SK-N-SH treated with all-trans-retinoic acid at 6 μM for 48 hours (cell line): ENCODE measurements at regions not wholly inside any gene's neighbourhood (a gene's known extent, or its start where the extent isn't known, plus 50 kb on each side); places are given as distances from the start of the nearest gene placed in this dataset.

Experiments used
- ARNTL ChIP-seq: fragments of 450-650 bp; formaldehyde crosslinking; IDR thresholded peaks from 2 replicates; pipeline ENCODE4 v1.5.0; 2020; ENCODE audit warnings: low read depth, mild to moderate bottlenecking, moderate library complexity, borderline replicate concordance
- BACH2 ChIP-seq: fragments of 250-450 bp; sonication (Bioruptor Pico); IDR thresholded peaks from 2 replicates; pipeline ENCODE4 v1.9.0; 2021; ENCODE audit warnings: mild to moderate bottlenecking, borderline replicate concordance
- CREB5 ChIP-seq: fragments of 250-450 bp; sonication (Bioruptor Pico); IDR thresholded peaks from 2 replicates; pipeline ENCODE4 v1.5.1; 2020; ENCODE audit warnings: low read depth, mild to moderate bottlenecking, moderate library complexity
- CSRNP3 ChIP-seq: fragments of 250-450 bp; sonication (Bioruptor Pico); IDR thresholded peaks from 2 replicates; pipeline ENCODE4 v1.5.1; 2021; ENCODE audit warnings: mild to moderate bottlenecking, moderate library complexity
- ESRRG ChIP-seq: fragments of 250-450 bp; sonication (Bioruptor Pico); IDR thresholded peaks from 2 replicates; pipeline ENCODE4 v1.6.1; 2021; ENCODE audit warnings: mild to moderate bottlenecking
- ISL1 ChIP-seq: fragments of 250-450 bp; sonication (Bioruptor Pico); IDR thresholded peaks from 2 replicates; pipeline ENCODE4 v2.1.2; 2022; ENCODE audit warnings: mild to moderate bottlenecking, moderate library complexity
- PATZ1 ChIP-seq: fragments of 250-450 bp; sonication (Bioruptor Pico); IDR thresholded peaks from 2 replicates; pipeline ENCODE4 v1.8.0; 2020; ENCODE audit warnings: mild to moderate bottlenecking, moderate library complexity, borderline replicate concordance
- POU6F1 ChIP-seq: fragments of 250-450 bp; sonication (Bioruptor Pico); IDR thresholded peaks from 2 replicates; pipeline ENCODE4 v1.8.0; 2021; ENCODE audit warnings: low read depth, mild to moderate bottlenecking, moderate library complexity, borderline replicate concordance
- RARB ChIP-seq: fragments of 250-450 bp; sonication (Bioruptor Pico); IDR thresholded peaks from 2 replicates; pipeline ENCODE4 v1.8.0; 2021; ENCODE audit warnings: mild to moderate bottlenecking, moderate library complexity
- TOX ChIP-seq: fragments of 250-450 bp; sonication (Bioruptor Pico); IDR thresholded peaks from 2 replicates; pipeline ENCODE4 v1.8.0; 2021; ENCODE audit warnings: mild to moderate bottlenecking, moderate library complexity, borderline replicate concordance
- TSHZ2 ChIP-seq: fragments of 250-450 bp; sonication (Bioruptor Pico); IDR thresholded peaks from 2 replicates; pipeline ENCODE4 v1.5.0; 2020; ENCODE audit warnings: mild to moderate bottlenecking, moderate library complexity
- ZFP30 ChIP-seq: fragments of 450-650 bp; formaldehyde crosslinking; IDR thresholded peaks from 2 replicates; pipeline ENCODE4 v1.5.0; 2022; ENCODE audit warnings: mild to moderate bottlenecking, moderate library complexity
- ZNF8 ChIP-seq: fragments of 450-650 bp; formaldehyde crosslinking; IDR thresholded peaks from 2 replicates; pipeline ENCODE4 v1.5.0; 2020; ENCODE audit warnings: mild to moderate bottlenecking, moderate library complexity

- TF ChIP-seq PATZ1 (CRISPR knock-in tag): no peak
- TF ChIP-seq ISL1: no peak
- TF ChIP-seq ZNF8 (CRISPR knock-in tag): no peak
- no peak for TF ChIP-seq CSRNP3 (CRISPR knock-in tag)
- TF ChIP-seq RARB: no peak
- TF ChIP-seq ARNTL (CRISPR knock-in tag): no peak
- no peak for TF ChIP-seq TOX (CRISPR knock-in tag)
- TF ChIP-seq ZFP30 (CRISPR knock-in tag): no peak
- TF ChIP-seq TSHZ2 (CRISPR knock-in tag): no peak
- TF ChIP-seq POU6F1: no peak
- TF ChIP-seq ESRRG (CRISPR knock-in tag): no peak
- no peak for TF ChIP-seq BACH2 (CRISPR knock-in tag)
- no peak for TF ChIP-seq CREB5 (CRISPR knock-in tag)
Observed at GRCh38 chr6:126945150-126945685, 173.3 kb upstream of the RSPO3 start.
